Uterus (tissue), 2 donors: ENCODE measurements at regions not wholly inside any gene's neighbourhood (a gene's known extent, or its start where the extent isn't known, plus 50 kb on each side); places are given as distances from the start of the nearest gene placed in this dataset.

ENCODE experiments used
- POLR2A ChIP-seq, 2 donors: fragments of 450-650 bp; IDR thresholded peaks; one replicate each; pipeline ENCODE4 v1.6.1; 2016; ENCODE audit warnings: antibody characterized with exemption in 2 of 2, mild to moderate bottlenecking in 1 of 2, moderate library complexity in 1 of 2
- TF ChIP-seq, protein P1 (sequence below), 4 experiments: fragments of 200-600 bp in 2 of 4; fragments of 450-650 bp in 2 of 4; sonication (generic) in 2 of 4; IDR thresholded peaks; one replicate each; pipeline ENCODE4 v1.5.1; 2016 to 2019; ENCODE audit warnings: antibody characterized with exemption in 4 of 4, mild to moderate bottlenecking in 2 of 4, moderate library complexity in 1 of 4

- TF ChIP-seq POLR2A (IDR thresholded peaks at IDR 0.05) = no peak
- TF ChIP-seq, protein P1, sequence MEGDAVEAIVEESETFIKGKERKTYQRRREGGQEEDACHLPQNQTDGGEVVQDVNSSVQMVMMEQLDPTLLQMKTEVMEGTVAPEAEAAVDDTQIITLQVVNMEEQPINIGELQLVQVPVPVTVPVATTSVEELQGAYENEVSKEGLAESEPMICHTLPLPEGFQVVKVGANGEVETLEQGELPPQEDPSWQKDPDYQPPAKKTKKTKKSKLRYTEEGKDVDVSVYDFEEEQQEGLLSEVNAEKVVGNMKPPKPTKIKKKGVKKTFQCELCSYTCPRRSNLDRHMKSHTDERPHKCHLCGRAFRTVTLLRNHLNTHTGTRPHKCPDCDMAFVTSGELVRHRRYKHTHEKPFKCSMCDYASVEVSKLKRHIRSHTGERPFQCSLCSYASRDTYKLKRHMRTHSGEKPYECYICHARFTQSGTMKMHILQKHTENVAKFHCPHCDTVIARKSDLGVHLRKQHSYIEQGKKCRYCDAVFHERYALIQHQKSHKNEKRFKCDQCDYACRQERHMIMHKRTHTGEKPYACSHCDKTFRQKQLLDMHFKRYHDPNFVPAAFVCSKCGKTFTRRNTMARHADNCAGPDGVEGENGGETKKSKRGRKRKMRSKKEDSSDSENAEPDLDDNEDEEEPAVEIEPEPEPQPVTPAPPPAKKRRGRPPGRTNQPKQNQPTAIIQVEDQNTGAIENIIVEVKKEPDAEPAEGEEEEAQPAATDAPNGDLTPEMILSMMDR (IDR thresholded peaks at IDR 0.05) = no peak
Observed at GRCh38 chr19:28150129-28150528, 1062.8 kb downstream of the UQCRFS1 start.
